SJSA1 (cell line): ENCODE measurements at regions not wholly inside any gene's neighbourhood (a gene's known extent, or its start where the extent isn't known, plus 50 kb on each side); places are given as distances from the start of the nearest gene placed in this dataset.

Experiments
- DNase-seq, 2 experiments: peaks; one replicate each; pipeline ENCODE4 v3.0.0-alpha.2; 2015 to 2020; ENCODE audit warnings: low spot score in 2 of 2, low read depth in 1 of 2
- H3K27ac ChIP-seq: fragments of 250-450 bp; sonication (Bioruptor Pico); 2 replicates; pipeline ENCODE4 v1.5.1; 2020; ENCODE audit warnings: mild to moderate bottlenecking, moderate library complexity
- H3K27me3 ChIP-seq: fragments of 250-450 bp; sonication (Bioruptor Pico); replicated peaks from 2 replicates; pipeline ENCODE4 v1.5.1; 2020; ENCODE audit warnings: mild to moderate bottlenecking, moderate library complexity
- H3K36me3 ChIP-seq: fragments of 250-450 bp; sonication (Bioruptor Pico); 2 replicates; pipeline ENCODE4 v1.5.1; 2020; ENCODE audit warnings: mild to moderate bottlenecking
- H3K4me1 ChIP-seq: fragments of 250-450 bp; sonication (Bioruptor Pico); replicated peaks from 2 replicates; pipeline ENCODE4 v1.6.1; 2021; ENCODE audit warnings: mild to moderate bottlenecking
- H3K4me3 ChIP-seq: fragments of 250-450 bp; sonication (Bioruptor Pico); 2 replicates; pipeline ENCODE4 v1.5.1; 2020; ENCODE audit warnings: mild to moderate bottlenecking
- H3K9me3 ChIP-seq: fragments of 250-450 bp; sonication (Bioruptor Pico); replicated peaks from 2 replicates; pipeline ENCODE4 v1.5.1; 2020; ENCODE audit warnings: mild to moderate bottlenecking

DNA sequence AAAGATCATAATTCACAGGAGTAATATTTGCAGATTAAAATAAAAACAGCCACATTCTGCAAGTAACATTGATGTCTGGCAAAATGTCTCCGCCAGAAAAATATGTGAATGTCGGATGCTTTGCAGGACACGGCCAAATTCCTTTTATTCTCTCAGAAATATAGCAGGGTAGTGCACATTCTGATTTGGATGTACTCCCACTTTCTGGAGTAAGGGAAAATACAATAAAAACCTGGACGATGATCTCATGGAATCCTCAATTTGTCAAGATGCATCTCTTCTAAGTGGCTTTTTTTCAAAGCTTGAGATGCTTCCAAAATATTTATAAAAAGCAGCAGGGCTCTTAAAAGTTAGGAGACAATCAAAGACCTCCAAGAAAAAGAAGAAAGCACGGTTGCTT lies 133.3 kb downstream of the TBX5 start:
- DNase-seq, result no peak
- H3K27me3 ChIP-seq, result peaks cover 6% of the 10 kb centered on the region; the same call in 1 of the 2 replicates
- H3K4me3 ChIP-seq, result no peak overlapping the region
- no peaks in the 10 kb centered on the region for H3K9me3 ChIP-seq
- H3K27ac ChIP-seq, result no peak overlapping the region
- H3K36me3 ChIP-seq, result no peaks in the 10 kb centered on the region
- H3K4me1 ChIP-seq, result no peaks in the 10 kb centered on the region

DNA sequence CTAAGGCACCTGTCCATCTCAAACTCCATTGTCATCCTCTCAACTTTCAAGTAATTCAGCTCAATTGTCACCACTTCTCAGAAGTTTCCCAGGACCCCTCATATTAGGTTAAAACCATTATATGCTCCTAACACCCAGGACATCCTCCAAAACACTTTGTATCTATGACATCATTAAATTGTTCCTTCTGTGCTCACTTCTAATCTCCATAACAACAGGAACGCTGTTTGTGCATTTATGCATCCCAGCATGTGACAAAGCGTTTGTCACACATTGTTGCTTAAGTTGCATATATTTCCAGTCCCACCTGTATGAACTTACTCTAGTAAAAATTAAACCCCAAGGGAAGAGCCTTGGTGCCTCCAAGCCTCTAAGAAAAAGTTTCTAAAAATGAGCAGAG lies 133.9 kb downstream of the TBX5 start:
- no peak for DNase-seq
- Histone ChIP-seq H3K4me1 (no peaks in the 10 kb centered on the region), H3K27me3 (peaks cover 6% of the 10 kb centered on the region; the same call in 1 of the 2 replicates), H3K4me3 (no peak overlapping the region), H3K27ac (no peak overlapping the region), H3K36me3 (no peaks in the 10 kb centered on the region), H3K9me3 (no peaks in the 10 kb centered on the region)

DNA sequence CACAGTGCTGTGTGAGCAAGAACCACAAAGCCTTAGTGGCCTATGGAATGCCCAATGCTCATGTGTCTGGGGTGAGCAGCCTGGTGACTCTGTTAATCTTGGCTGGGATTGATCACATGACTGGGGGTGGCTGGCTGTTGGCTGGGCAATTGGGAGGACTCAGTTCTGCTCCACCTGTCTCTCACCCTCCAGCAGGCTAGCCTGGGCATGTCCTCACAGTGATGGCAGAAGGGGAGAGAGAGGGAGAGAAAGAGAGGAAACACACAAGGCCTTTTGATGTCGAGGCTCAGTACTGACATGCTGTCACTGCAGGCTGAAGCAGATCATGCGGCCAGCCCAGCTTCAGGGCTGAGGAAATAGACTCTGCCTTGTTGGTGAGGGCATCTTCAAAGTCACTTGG lies 136.8 kb downstream of the TBX5 start:
- no peaks in the 10 kb centered on the region for H3K4me1 ChIP-seq
- no peak for DNase-seq
- no peak overlapping the region for H3K4me3 ChIP-seq
- H3K9me3 ChIP-seq, result no peaks in the 10 kb centered on the region
- no peak overlapping the region for H3K27ac ChIP-seq
- H3K36me3 ChIP-seq, result no peaks in the 10 kb centered on the region
- peaks cover 6% of the 10 kb centered on the region; the same call in 1 of the 2 replicates for H3K27me3 ChIP-seq

DNA sequence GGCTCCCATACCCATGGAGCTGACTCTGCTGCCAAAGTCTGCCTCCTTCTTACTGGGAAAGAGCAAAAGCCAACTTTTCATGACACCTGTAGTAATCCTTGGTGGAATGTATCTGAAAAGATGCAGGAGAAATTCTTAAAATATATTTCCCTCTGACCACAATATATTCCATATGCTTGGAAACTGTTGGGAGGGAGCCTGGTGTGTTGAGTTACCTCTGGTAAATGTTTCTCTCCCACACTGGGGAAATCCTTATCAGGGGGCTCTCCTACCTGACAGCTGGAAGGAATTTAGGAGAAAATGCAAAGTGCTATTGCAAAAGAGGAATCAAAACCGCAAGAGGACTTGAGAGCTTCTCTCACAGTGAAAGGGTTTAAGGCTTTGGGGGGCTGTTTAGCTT lies 139.4 kb downstream of the TBX5 start:
- no peaks in the 10 kb centered on the region for H3K36me3 ChIP-seq
- no peaks in the 10 kb centered on the region for H3K4me1 ChIP-seq
- DNase-seq, result no peak
- H3K27me3 ChIP-seq, result no peaks in the 10 kb centered on the region
- no peak overlapping the region for H3K27ac ChIP-seq
- H3K4me3 ChIP-seq, result no peak overlapping the region
- no peaks in the 10 kb centered on the region for H3K9me3 ChIP-seq

- DNase-seq, result no peak
Observed at GRCh38 chr12:114265036-114265435, 140.9 kb downstream of the TBX5 start.

DNA sequence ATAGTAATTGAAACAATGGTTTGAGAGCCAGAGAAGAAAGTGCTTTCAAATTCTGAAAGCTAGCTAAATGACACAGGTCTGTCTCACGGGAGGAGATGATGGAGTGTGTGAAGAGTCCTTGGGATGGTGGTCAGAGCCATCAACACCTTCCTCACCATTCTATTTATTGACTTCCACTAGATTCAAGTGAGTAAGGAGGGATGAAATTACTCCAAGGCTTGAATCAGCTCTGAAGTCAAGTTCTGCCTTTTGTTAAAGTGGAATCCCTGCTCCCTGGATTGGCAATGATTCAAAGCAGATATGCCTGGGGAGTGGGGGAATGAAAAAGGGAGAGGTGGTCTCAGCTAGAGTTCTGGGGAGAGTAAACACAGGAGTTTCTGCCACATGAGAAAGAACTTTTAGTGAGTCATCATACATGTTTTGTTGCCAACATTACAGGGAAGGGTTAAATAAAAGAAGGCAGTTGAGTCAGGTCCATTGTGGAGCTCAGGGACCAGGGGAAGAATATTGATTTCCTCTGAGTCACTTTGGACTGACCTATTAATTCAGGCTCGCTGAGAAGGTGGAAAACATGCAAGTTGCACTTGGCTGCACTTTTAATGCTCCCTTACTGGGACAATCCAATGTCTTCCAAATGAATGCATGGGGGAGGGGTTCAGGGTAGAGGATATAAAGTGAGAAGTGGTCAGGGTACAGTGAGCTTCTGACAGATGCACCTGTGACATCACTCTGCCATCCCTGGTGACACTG lies 142.7 kb downstream of the TBX5 start:
- H3K27me3 ChIP-seq, result no peaks in the 10 kb centered on the region; the same call in 1 of the 2 replicates
- H3K9me3 ChIP-seq, result no peaks in the 10 kb centered on the region
- no peak overlapping the region for H3K4me3 ChIP-seq
- no peaks in the 10 kb centered on the region for H3K4me1 ChIP-seq
- H3K27ac ChIP-seq, result no peak overlapping the region
- no peaks in the 10 kb centered on the region for H3K36me3 ChIP-seq
- DNase-seq, result no peak

More at GRCh38 chr12:114265036-114265435, 140.9 kb downstream of the TBX5 start:
- Histone ChIP-seq H3K4me3 (no peak overlapping the region), H3K27ac (no peak overlapping the region), H3K4me1 (no peaks in the 10 kb centered on the region), H3K9me3 (no peaks in the 10 kb centered on the region), H3K36me3 (no peaks in the 10 kb centered on the region), H3K27me3 (no peaks in the 10 kb centered on the region)

DNA sequence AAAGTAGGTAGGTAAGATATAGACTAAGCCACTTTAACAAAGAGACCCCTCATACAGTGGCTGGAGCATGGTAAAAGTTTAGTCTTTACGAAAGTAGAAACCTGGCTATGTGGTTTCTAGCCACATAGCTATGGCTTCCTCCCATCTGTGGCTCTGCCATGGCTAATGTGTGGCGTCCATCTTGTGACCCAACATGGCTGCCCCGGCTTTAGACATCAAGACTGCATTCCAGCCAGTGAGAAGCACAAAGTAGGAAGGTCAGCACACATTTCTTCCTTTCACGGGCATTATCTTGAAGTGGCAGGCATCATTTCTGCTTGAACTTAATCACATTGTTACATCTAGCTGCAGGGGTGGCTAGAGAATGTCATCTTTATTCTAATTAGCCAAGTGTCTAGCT lies 148.3 kb downstream of the TBX5 start:
- H3K27me3 ChIP-seq, result no peaks in the 10 kb centered on the region; the same call in 1 of the 2 replicates
- no peak for DNase-seq
- no peaks in the 10 kb centered on the region for H3K9me3 ChIP-seq
- no peaks in the 10 kb centered on the region for H3K4me1 ChIP-seq
- H3K36me3 ChIP-seq, result no peaks in the 10 kb centered on the region
- no peak overlapping the region for H3K27ac ChIP-seq
- no peak overlapping the region for H3K4me3 ChIP-seq

GRCh38 chr12:114254998-114255397 lies 150.9 kb downstream of the TBX5 start:
- H3K36me3 ChIP-seq, result no peaks in the 10 kb centered on the region
- H3K9me3 ChIP-seq, result no peaks in the 10 kb centered on the region
- no peak for DNase-seq
- H3K4me1 ChIP-seq, result no peaks in the 10 kb centered on the region
- H3K4me3 ChIP-seq, result no peak overlapping the region
- H3K27ac ChIP-seq, result no peak overlapping the region
- H3K27me3 ChIP-seq, result no peaks in the 10 kb centered on the region; the same call in 1 of the 2 replicates

DNA sequence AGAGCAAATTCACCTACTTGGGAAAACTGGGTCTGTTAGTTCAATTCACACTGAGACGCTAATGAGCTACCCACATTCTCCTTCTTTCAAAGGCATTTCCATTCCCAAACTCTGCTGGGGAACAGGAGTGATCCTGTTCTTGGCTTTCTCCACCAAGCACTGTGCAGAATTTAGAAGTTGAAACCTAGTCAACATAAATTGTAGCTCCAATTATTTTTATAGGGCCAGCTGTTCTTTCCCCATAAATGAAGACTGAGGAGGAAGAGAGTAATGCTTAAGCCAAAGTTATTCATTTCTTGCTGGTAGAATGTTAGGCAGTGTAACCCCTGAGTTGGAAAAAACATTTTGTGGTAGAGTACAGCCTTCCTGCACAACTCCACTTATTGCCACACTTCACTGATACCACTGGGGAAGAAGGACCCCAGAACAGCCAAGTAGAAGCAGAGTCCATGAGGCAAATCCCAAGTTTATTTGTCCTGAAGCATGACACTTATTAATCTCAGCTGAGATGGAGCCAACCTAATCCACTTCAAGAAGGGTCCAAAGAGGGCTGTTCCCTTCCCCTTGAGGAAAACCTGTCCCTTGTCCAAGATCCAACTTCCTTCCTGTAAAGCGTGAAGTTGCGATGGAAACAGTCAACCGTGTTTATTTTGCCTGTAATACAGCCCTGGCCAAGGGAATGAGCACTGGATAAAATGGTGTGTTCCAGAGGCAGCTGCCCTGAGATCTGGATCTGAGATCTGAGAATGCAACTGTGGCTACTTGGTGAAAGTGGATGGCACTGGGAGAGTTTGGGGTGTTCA lies 151.8 kb downstream of the TBX5 start:
- H3K27me3 ChIP-seq, result no peaks in the 10 kb centered on the region
- H3K9me3 ChIP-seq, result no peaks in the 10 kb centered on the region
- no peaks in the 10 kb centered on the region for H3K4me1 ChIP-seq
- no peaks in the 10 kb centered on the region for H3K36me3 ChIP-seq
- no peak overlapping the region for H3K27ac ChIP-seq
- no peak overlapping the region for H3K4me3 ChIP-seq
- no peak for DNase-seq

GRCh38 chr12:114248527-114248926 lies 157.4 kb downstream of the TBX5 start:
- no peak overlapping the region for H3K4me3 ChIP-seq
- no peak for DNase-seq
- no peak overlapping the region for H3K27ac ChIP-seq
- H3K9me3 ChIP-seq, result no peaks in the 10 kb centered on the region
- no peaks in the 10 kb centered on the region for H3K4me1 ChIP-seq
- no peaks in the 10 kb centered on the region for H3K27me3 ChIP-seq
- no peaks in the 10 kb centered on the region for H3K36me3 ChIP-seq

- H3K27me3 ChIP-seq, result no peaks in the 10 kb centered on the region
- no peaks in the 10 kb centered on the region for H3K36me3 ChIP-seq
- H3K27ac ChIP-seq, result no peak overlapping the region
- no peak overlapping the region for H3K4me3 ChIP-seq
- DNase-seq, result no peak
- no peaks in the 10 kb centered on the region for H3K9me3 ChIP-seq
- no peaks in the 10 kb centered on the region for H3K4me1 ChIP-seq
Observed at GRCh38 chr12:114245555-114245954, 160.4 kb downstream of the TBX5 start.

DNA sequence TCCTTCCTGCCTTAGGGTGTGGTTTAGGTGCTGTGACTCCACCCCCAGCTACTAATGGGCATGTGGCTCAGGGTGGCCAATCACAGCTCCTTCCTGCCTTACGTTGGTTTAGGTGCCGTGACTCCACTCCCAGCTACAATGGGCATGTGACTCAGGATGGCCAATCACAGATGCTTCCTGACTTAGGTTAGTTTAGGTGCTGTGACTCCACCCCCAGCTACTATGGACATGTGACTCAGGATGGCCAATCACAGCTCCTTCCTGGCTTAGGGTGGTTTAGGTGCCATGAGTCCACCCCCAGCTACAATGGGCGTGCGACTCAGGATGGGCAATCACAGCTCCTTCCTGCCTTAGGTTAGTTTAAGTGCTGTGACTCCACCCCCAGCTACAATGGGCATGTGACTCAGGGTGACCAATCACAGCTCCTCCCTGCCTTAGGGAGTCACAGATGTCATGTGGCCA lies 163.9 kb downstream of the TBX5 start:
- H3K27me3 ChIP-seq, result no peaks in the 10 kb centered on the region
- H3K27ac ChIP-seq, result no peak overlapping the region
- no peak for DNase-seq
- no peak overlapping the region for H3K4me3 ChIP-seq
- no peaks in the 10 kb centered on the region for H3K4me1 ChIP-seq
- no peaks in the 10 kb centered on the region for H3K9me3 ChIP-seq
- H3K36me3 ChIP-seq, result no peaks in the 10 kb centered on the region

DNA sequence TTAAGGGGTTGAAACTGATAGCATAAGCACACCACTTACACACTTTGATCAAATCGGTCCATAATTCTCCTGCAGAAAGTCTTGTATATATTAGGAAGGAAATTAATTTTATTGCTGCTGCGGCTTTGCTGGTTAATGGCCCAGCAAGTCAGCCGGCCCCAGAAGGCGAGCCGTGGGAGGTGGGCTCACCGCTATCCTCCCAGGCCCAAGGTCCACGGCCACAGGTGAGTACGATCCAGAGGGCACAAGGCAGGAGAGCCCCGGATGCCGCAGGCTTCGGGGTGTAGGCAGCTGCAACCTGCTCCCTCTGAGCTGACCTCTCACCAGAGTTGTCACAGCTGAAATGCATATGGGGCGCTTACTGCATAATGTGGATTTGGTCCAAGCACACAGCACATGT lies 165.7 kb downstream of the TBX5 start:
- no peaks in the 10 kb centered on the region for H3K27me3 ChIP-seq
- H3K36me3 ChIP-seq, result no peaks in the 10 kb centered on the region
- no peak overlapping the region for H3K27ac ChIP-seq
- no peaks in the 10 kb centered on the region for H3K4me1 ChIP-seq
- H3K9me3 ChIP-seq, result no peaks in the 10 kb centered on the region
- no peak overlapping the region for H3K4me3 ChIP-seq
- no peak for DNase-seq

- H3K27me3 ChIP-seq, result no peaks in the 10 kb centered on the region
Observed at GRCh38 chr12:114238808-114239207, 167.1 kb downstream of the TBX5 start.

More at GRCh38 chr12:114238808-114239207, 167.1 kb downstream of the TBX5 start:
- Histone ChIP-seq H3K36me3 (no peaks in the 10 kb centered on the region), H3K9me3 (no peaks in the 10 kb centered on the region), H3K4me1 (no peaks in the 10 kb centered on the region), H3K4me3 (no peak overlapping the region), H3K27ac (no peak overlapping the region)
- DNase-seq, result no peak
